CD4-positive, alpha-beta T cell treated with Interleukin-10 for 1 hour (primary cell): ENCODE measurements at regions not wholly inside any gene's neighbourhood (a gene's known extent, or its start where the extent isn't known, plus 50 kb on each side); places are given as distances from the start of the nearest gene placed in this dataset.
"Not testable (repeated sequence)": the region's sequence is repeated elsewhere in the genome, so short reads cannot be mapped to it uniquely, and the experiment has no call there.

Experiments used
- DNase-seq: peaks from one replicate; pipeline ENCODE4 v3.0.0-alpha.2; 2020

DNA sequence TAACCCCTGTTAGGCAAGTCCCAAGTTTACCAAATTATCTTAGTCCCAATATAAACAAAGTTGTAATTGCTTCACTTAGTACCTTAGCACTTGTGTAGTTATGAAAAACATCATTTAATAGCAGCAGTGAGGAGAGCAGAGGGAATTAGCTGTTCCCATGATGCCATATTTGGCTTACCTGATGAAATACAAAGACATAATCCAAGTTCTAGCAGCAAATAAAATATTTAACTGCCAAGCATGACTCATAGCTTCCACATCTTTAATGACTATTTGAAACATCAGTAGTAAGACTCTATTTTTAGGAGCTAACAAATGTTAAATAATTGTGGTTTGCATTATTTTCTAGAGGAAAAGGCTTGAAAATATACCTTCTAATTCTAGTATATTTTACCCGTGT, 94.0 kb upstream of the MCHR2 start:
- no peak for DNase-seq

DNA sequence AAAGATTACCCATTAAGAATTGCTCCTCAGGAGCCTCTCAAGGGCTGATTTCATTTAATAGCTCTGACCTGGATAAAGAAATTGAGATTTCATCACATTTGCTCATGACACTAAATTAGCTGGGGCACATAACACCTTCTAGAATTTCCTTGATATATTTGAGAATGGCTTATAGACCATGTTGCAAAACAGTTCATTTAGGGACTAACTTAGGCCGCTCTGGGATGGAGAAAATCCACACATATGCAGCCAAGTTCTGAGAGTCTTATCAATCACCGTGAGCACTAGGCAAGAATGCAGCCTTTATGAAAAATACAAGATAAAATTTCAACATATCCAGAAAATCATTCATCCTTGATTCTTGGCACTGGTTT, 91.0 kb upstream of the MCHR2 start:
- no peak for DNase-seq

DNA sequence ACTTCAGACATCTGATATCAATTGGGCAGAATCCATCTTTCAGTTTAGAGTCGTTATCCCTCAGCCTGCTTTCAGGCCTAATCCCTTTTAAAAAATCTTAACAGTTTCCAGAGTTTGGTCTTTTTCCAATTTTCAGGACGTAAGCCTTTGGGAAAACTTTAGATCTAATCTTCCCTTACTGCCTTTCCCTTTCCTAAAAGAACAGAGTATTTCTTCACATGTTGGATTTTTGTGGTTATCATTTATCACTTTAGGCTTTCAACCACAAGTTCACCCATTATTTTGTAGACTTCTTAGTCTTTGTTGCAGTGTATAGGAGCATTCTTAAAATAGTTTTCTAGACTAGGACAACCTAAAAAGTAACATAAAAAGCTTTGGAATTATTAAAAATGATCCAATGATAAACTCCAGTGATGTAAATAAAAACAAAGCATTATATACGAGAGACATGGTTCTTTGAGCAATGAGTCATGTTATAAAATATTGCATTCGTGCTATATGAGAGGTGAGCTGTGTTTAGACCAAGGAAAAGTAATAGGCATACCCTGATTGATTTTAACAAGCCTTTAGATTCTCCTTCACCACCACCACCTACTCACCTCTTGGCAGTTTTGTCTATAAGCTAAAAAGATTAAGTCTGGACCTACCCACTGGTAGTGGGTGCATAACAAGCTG, 90.4 kb upstream of the MCHR2 start:
- no peak for DNase-seq

DNA sequence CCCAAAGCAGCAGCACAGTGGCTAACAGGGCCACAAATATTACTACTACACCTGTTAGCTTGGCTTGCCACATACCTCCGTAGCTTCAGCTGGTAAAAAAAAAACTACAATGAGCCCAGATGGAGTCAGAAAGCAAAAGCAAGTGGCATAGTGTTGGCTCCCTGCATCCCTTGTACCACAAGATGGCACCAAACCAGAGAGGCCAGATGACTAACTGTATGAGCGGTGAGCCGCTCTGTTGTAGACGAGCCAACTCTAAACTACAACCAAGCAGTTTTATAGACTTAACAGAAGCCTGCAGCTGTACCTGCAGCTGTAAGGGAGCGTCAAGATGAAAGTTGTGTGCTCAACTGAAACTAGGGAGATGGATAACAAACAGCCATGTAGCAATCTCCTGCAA, 84.5 kb upstream of the MCHR2 start:
- no peak for DNase-seq

DNA sequence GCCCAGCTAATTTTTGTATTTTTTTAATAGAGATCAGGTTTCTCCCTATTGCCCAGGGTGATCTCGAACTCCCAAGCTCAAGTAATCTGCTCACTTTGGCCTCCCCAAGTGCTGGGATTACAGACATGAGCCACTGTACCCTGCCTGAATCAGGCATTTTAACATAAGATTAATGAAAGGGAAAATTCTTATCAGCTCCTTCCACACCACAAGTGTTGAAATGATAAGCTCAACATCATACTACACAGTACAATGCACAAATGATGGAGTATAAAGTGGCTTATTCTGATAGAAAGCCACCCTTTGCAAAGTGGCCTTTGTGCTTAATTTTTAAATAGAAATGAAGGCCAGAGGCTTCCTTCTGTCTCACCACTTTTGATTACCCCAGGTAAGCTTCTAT, 71.3 kb upstream of the MCHR2 start:
- DNase-seq = no peak

DNA sequence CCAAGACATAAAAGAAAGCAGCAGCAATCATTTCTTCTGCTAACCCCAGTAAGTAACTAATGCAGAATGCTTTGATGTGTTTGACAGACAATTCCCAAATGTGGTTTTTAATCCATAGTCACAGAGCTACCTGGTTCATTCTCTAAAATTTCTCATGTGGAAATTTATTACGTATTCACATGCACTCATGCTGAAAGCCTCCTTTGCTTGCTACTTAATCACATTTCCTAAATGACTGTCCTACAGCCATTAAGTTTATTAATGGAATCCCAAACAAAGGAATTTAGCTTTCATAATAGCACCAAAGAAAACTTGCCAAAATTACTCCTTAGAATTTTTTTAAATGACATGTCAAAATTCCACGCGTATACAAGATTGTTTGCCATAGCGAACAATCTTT, 68.6 kb upstream of the MCHR2 start:
- DNase-seq = no peak

DNA sequence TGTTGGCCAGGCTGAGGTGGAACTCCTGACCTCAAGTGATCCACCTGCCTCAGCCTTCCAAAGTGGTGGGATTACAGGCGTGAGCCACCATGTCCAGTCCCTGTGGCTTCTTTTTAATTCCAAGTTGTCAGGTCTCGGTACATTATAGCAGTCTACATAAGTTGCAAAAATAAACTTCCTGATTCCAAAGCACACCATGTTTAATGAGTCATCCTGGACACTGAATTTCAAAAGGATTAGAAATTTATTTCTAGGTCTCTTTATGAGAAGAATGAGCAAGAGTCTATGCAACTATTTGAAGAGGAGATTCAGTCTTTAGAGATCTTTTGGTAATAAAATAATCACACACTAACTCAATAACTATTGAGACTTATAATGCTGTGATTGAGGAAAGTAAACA, 63.9 kb upstream of the MCHR2 start:
- no peak for DNase-seq

DNA sequence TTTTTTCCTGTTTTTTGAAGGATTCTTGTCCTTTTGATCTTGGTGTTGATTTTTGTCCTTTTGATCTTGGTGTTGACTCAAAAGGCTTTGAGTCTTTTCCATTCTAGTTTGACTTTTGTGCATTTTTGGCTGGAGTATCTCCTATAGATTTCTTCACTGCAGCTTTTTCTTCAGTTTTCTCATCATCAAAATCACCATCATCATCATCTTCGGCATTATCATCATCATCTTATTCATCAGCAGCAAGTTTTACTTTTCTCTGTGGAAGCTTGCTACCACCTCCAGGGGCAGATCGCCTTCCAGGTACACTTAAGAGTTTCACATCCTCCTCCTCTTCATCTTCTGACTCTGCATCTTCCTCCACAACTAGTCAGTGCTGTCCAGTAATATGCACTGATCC, 56.5 kb upstream of the MCHR2 start:
- DNase-seq = no peak

DNA sequence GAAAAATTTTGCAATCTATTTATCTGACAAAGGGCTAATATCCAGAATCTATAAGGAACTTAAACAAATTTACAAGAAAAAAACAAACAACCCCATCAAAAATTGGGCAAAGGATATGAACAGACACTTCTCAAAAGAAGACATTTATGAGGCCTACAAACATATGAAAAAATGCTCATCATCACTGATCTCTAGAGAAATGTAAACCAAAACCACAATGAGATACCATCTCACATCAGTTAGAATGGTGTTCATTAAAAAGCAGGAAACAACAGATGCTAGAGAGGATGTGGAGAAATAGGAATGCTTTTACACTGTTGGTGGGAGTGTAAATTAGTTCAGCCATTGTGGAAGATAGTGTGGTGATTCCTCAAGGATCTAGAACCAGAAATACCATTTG, 49.9 kb upstream of the MCHR2 start:
- not testable (repeated sequence) for DNase-seq
